ENCODE measurements at regions not wholly inside any gene's neighbourhood (a gene's known extent, or its start where the extent isn't known, plus 50 kb on each side); places are given as distances from the start of the nearest gene placed in this dataset.

- no peak for DNase-seq
Observed at GRCh38 chr11:70002433-70002832, 75.7 kb upstream of the ANO1 start.

- DNase-seq = no peak
Observed at GRCh38 chr11:70005107-70005818, 72.9 kb upstream of the ANO1 start.

- DNase-seq = no peak
Observed at GRCh38 chr11:70007796-70008195, 70.3 kb upstream of the ANO1 start.

DNA sequence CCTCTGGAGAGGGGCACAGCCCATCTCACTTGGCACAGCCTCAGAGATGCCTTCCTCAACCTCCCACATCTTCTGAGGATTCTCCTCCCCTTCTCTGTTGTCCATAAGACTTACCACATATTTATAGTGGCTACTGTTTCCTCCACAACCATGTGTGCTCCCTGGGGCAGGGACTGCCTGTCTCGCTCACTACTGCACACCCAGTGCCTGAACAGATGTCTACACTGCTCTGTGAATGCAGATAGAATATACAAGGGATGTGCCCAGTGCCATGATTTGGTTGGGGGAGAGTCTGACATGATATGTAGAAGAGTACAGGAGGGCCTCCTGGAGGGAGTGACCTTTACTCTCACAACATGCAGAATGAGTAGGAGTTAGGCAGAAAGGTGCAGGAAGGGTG is 67.3 kb upstream of the ANO1 start:
- DNase-seq = no peak

DNA sequence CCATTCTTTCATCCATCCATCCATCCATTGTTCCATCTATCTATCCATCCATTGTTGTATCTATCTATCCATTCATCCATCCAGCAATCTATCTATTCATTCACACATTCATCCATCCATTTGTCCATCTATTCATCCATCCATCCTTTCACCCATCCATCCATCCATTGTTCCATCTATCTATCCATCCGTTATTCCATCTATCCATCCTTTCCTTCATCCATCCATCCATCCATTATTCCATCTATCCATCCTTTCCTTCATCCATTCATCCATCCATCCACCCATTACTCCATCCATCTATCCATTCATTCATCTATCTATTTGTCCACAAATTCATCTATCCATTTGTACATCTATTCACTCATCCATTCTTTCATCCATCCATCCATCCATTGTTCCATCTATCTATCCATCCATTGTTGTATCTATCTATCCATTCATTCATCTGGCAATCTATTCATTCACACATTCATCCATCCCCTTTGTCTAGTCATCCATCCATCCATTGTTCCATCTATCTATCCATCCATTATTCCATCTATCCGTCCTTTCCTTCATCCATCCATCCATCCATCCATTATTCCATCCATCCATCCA is 65.9 kb upstream of the ANO1 start:
- no peak for DNase-seq

- DNase-seq = no peak
Observed at GRCh38 chr11:70014291-70014690, 63.8 kb upstream of the ANO1 start.

DNA sequence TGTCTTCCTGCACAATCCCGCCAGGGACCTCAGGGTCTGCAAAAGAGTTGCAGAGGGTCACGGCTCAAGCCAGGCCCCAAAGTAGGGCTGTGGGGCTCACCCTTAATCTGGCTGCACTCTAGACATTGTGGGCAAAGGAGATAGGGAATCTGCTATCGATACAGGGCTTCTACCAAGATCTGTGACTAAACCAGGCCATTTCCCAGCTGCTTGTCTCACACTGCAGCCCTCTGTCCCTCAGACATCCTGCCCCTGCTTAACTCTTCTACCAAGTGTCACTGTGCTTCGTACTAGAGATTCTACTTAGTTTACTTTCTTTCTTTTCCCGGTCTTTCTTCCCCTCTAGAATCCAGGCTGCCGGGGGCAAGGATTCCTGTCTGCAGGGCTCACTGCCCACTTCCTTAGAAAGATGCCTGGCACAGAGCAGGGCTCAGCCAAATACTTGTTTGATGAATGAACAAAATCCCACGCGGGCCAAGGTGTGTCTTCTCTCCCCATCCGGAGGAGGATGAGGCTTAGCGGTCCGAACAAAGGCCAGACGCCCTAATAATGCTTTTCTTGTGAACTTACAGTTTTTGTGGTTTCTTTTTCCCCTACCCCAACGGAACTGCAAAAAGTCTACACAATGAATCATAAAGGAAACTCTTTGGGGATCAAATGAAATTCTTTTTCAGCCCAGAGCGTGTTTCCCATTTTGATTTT is 61.3 kb upstream of the ANO1 start:
- DNase-seq = peak; percentile 54 to 66

- DNase-seq = no peak
Observed at GRCh38 chr11:70018816-70019215, 59.3 kb upstream of the ANO1 start.

- no peak for DNase-seq
Observed at GRCh38 chr11:70019576-70020011, 58.5 kb upstream of the ANO1 start.

DNA sequence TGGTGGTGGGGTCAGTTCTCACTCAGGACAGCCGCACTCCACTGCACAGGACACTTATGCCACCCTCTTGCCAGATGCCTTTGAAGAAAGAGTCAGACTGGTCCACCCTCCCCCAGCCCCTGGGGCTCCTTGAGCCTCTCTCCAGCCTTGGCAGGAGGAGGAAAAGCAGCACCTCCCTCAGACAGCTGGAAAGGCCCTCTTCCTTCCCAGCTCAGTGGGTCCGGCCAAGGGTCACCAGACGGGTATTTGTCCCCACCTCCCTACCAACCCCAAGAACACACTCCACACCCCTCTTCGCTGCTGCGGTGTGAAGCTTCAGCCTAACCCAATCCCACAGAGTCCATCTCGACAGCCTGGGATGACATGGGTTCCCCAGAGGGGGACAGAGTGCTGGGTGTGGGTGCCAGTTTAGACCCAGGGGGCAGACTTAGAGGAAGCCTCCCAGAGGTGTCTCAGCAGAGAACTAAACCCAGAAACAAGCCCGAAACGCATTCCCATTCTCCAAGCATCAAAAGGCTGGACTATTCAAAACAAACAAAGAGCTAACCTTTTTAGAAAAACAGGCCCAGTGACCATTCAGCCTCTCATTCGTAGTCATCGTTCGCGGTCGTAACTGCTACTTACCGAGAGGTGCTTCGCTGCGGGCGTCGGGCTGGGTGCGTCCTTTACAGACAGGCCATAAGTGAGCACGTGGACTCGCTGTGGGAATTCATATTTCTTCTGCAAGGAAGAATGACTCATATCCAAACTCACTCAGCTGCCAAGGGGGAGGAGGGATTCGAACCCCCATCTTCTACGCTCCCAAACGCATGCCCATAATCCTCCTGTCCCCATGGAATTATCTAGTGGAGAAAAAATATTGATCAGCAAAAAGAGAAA is 57.5 kb upstream of the ANO1 start:
- no peak for DNase-seq

DNA sequence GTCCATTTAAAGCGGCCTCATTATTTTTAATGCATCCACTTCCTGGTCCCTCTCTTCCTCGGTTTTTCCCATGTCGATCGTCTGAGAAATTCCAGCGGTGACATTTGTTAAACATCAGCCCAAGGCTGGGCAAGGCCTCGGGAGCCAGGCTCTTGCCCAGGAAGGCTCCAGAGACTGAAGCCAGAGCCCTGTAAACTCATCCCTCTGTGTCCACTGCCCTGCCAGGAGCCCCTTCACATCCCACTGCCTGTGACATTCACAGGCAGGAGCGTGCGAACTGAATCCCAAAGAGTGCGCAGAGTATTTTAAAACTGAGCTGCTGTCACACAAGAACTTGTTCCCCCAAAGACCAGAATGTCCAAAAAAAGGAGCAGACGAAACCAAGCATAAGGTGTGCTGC is 56.5 kb upstream of the ANO1 start:
- DNase-seq = no peak

- no peak for DNase-seq
Observed at GRCh38 chr11:70024036-70024772, 53.9 kb upstream of the ANO1 start.

DNA sequence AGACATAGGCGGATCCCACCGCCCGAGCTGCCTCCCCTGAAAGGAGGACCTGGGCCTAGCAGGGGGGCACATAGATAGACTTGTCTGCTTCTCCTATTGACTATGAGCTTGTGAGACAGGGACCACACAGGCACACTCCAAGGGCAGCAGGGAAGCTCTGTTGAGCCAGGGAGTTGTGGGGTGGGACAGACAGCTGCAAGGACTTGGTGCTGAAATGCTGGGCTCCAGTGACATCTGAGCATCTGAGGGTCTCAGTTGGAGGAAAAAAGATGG is 53.4 kb upstream of the ANO1 start:
- DNase-seq = no peak

- DNase-seq = no peak
Observed at GRCh38 chr11:70025308-70025707, 52.8 kb upstream of the ANO1 start.

GRCh38 chr11:70026012-70026411 is 52.1 kb upstream of the ANO1 start:
- no peak for DNase-seq

DNA sequence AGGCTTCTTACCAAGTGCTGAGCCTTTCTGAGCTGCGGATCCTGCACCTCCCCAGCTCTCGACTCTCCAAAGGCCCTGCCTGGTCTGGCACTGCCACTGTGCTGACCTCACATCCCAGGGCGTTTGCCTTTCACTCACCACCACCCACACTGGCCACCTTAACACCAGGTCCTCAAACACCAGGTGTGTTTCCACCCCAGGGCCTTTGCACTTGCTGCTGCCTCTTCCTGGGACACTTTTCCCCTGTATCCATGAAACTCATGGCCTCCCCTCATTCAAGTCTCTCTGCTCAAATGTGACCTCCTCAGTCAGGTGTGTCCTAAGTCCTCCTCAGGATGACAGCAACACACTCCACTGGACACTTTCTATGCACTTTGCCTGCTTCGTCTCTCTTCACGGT is 51.4 kb upstream of the ANO1 start:
- no peak for DNase-seq

- DNase-seq = no peak
Observed at GRCh38 chr11:70027451-70027850, 50.7 kb upstream of the ANO1 start.

GRCh38 chr11:70028147-70028855 is 49.8 kb upstream of the ANO1 start:
- DNase-seq = no peak

All from SW 1271 (cell line).